ENCODE measurements at regions not wholly inside any gene's neighbourhood (a gene's known extent, or its start where the extent isn't known, plus 50 kb on each side); places are given as distances from the start of the nearest gene placed in this dataset.

DNA sequence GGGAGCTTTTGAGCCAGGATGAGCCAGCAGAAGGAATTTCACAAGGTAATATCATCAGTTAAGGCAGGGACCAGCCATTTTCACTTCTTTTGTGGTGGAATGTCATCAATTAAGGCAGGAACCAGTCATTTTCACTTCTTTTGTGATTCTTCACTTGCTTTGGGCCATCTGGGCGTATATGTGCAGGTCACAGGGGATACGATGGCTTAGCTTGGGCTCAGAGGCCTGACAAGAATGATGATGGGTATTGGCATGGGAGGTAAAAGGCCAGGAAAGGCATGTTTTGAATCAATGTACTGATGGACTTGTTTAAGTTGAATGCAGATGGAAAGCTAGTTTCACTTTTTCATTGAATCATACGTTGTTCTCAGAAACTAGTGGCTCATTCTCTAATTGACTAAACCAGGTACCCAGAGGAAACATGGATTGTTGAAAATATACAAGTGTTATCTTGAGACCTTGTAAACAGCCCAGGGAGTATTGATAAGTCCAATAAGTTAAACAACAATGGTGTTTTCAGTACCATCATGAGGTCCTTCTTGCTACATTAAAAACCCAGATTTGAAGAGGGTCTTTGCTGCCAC lies 1672.5 kb upstream of the DDX18 start:
- Histone ChIP-seq H3K4me3 (no peak overlapping the region), H3K4me1 (no peaks in the 10 kb centered on the region), H3K27ac (no peak overlapping the region), H3K27me3 (no peaks in the 10 kb centered on the region), H3K9me3 (no peaks in the 10 kb centered on the region), H3K36me3 (no peaks in the 10 kb centered on the region)
- intact Hi-C loops (cut with DNase I; ENCODE audit: low total_unique reads): no loop called here
- DNase-seq (ENCODE audit: low spot score in 2 of 2): no peak
- no peak for TF ChIP-seq CTCF (IDR thresholded peaks at IDR 0.05)
- no peak for TF ChIP-seq POLR2A (IDR thresholded peaks at IDR 0.05)
- no peak for TF ChIP-seq POLR2AphosphoS5 (IDR thresholded peaks at IDR 0.05)

DNA sequence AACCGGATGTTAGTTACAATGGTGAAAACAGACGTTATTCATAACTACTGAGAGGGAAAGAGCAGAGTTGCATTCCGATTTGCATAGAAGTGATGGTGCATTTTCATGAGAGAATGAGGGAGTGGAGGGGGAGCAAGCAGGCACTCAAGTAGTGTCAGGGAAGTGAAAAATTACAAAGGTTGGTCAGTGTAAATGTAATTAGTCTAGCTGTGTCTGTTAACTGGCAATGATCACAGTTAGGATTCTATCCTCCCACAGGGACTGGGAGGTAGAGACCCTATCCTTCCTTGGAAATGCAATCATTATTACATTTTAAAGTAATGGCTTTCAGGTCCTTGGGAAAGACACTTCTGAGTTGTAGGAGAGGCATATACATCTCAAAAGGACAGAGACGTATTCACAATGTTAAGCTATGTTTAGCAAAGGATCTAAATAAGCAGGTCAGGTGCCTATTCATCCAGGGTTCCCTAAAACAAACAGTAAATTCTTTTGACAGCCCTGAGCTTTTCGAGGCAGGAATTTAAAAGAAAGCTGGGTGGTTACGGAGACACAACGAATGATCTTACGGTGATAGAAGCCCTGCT lies 1671.8 kb upstream of the DDX18 start:
- no peak for DNase-seq (ENCODE audit: low spot score in 2 of 2)
- H3K27me3 ChIP-seq: no peaks in the 10 kb centered on the region
- intact Hi-C loops (cut with DNase I; ENCODE audit: low total_unique reads): no loop called here
- no peak for TF ChIP-seq POLR2AphosphoS5 (IDR thresholded peaks at IDR 0.05)
- TF ChIP-seq CTCF (IDR thresholded peaks at IDR 0.05): no peak
- TF ChIP-seq POLR2A (IDR thresholded peaks at IDR 0.05): no peak
- H3K36me3 ChIP-seq: no peaks in the 10 kb centered on the region
- no peaks in the 10 kb centered on the region for H3K9me3 ChIP-seq
- H3K27ac ChIP-seq: no peak overlapping the region
- no peak overlapping the region for H3K4me3 ChIP-seq
- H3K4me1 ChIP-seq: no peaks in the 10 kb centered on the region

- H3K27ac ChIP-seq: no peak overlapping the region
- H3K9me3 ChIP-seq: no peaks in the 10 kb centered on the region
- TF ChIP-seq POLR2AphosphoS5 (IDR thresholded peaks at IDR 0.05) (no peak), CTCF (IDR thresholded peaks at IDR 0.05) (no peak), POLR2A (IDR thresholded peaks at IDR 0.05) (no peak)
- no peak for DNase-seq (ENCODE audit: low spot score in 2 of 2)
- no peaks in the 10 kb centered on the region for H3K36me3 ChIP-seq
- intact Hi-C loops (cut with DNase I; ENCODE audit: low total_unique reads): no loop called here
- no peaks in the 10 kb centered on the region for H3K27me3 ChIP-seq
- H3K4me3 ChIP-seq: no peak overlapping the region
- no peaks in the 10 kb centered on the region for H3K4me1 ChIP-seq
Observed at GRCh38 chr2:116145031-116145430, 1669.5 kb upstream of the DDX18 start.

GRCh38 chr2:116148361-116148760 lies 1666.1 kb upstream of the DDX18 start:
- no peak for DNase-seq (ENCODE audit: low spot score in 2 of 2)
- Histone ChIP-seq H3K4me3 (no peak overlapping the region), H3K27me3 (no peaks in the 10 kb centered on the region), H3K4me1 (no peaks in the 10 kb centered on the region), H3K36me3 (no peaks in the 10 kb centered on the region), H3K27ac (no peak overlapping the region), H3K9me3 (peaks cover 0 to 5% of the 10 kb centered on the region in 2 donors)
- intact Hi-C loops (cut with DNase I; ENCODE audit: low total_unique reads): no loop called here
- TF ChIP-seq CTCF (IDR thresholded peaks at IDR 0.05): no peak
- TF ChIP-seq POLR2A (IDR thresholded peaks at IDR 0.05): no peak
- TF ChIP-seq POLR2AphosphoS5 (IDR thresholded peaks at IDR 0.05): no peak

DNA sequence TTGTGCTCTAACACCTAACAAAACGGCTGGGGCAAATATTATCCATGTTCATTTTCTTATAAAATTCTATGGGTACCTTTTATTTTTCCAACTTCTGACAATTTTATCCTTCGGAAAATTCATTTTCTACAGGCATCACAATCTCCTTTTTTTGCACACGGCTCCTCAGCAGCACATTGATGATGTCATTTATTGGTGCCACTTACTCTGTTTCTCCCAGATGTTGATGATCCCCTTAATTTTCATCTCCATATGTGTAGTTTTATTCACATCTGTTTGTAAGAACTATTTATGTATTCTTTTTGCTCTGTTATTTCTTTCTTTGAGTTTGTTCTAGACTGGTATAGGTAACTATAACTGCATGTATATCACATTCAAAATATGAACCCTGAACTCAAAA lies 1660.8 kb upstream of the DDX18 start:
- no peaks in the 10 kb centered on the region for H3K4me1 ChIP-seq
- H3K36me3 ChIP-seq: no peaks in the 10 kb centered on the region
- intact Hi-C loops (cut with DNase I; ENCODE audit: low total_unique reads): loop anchor here (5.0 kb wide), 1 partner anchor 1519 kb away; no protein-coding TSS in a partner anchor
- H3K9me3 ChIP-seq: peaks cover 0 to 10% of the 10 kb centered on the region in 2 donors
- no peak overlapping the region for H3K27ac ChIP-seq
- TF ChIP-seq POLR2A (IDR thresholded peaks at IDR 0.05) (no peak), CTCF (IDR thresholded peaks at IDR 0.05) (no peak), POLR2AphosphoS5 (IDR thresholded peaks at IDR 0.05) (no peak)
- no peak overlapping the region for H3K4me3 ChIP-seq
- H3K27me3 ChIP-seq: no peaks in the 10 kb centered on the region
- DNase-seq (ENCODE audit: low spot score in 2 of 2): no peak

Data from breast epithelium (tissue), 4 donors.